Activated CD4-positive, alpha-beta T cell treated with anti-CD3 and anti-CD28 coated beads, Interleukin-2, amount 10 ng/mL, durations not matched to agents 24 days and 14 days (primary cell): ENCODE measurements at regions not wholly inside any gene's neighbourhood (a gene's known extent, or its start where the extent isn't known, plus 50 kb on each side); places are given as distances from the start of the nearest gene placed in this dataset.
"Not testable (repeated sequence)": the region's sequence is repeated elsewhere in the genome, so short reads cannot be mapped to it uniquely, and the experiment has no call there.

Source experiments
- DNase-seq: peaks from one replicate; pipeline ENCODE4 v3.0.0; 2022
- H3K27ac Mint-ChIP-seq: one replicate; pipeline ENCODE4 v1.8.0; 2022; ENCODE audit warnings: mild to moderate bottlenecking, mixed read lengths
- H3K27me3 Mint-ChIP-seq: one replicate; pipeline ENCODE4 v1.8.0; 2022; ENCODE audit warnings: mixed read lengths
- H3K36me3 Mint-ChIP-seq: one replicate; pipeline ENCODE4 v1.8.0; 2022; ENCODE audit warnings: low read depth, mild to moderate bottlenecking, mixed read lengths
- H3K4me1 Mint-ChIP-seq: one replicate; pipeline ENCODE4 v1.8.0; 2021; ENCODE audit warnings: mixed read lengths
- H3K4me3 Mint-ChIP-seq: one replicate; pipeline ENCODE4 v1.8.0; 2022; ENCODE audit warnings: mild to moderate bottlenecking, moderate library complexity, mixed read lengths
- H3K9me3 Mint-ChIP-seq: one replicate; pipeline ENCODE4 v1.8.0; 2021; ENCODE audit warnings: mixed read lengths
- intact Hi-C: fragments of 100-400 bp; cut with micrococcal nuclease; formaldehyde crosslinking; loops from one replicate; pipeline ENCODE4 v1.15.1; 2023

DNA sequence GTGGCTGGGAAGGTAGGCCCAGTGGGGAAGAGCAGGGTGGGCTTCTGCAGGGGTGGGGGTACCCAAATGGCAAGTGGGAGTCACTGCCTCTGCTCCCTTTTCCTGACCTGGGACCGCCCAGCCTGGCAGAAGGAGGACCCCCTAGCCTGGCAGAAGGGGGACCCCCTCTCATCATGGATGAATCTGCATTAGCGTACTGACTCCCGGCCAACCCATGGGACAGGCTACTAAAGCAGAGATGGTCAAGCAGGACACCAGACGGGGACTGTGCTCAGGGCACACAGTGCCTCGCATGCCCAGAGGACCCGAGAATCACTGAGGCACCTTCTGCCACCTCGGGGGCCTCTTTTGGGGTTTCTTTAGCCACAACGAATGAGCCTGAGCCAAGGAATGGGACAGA lies 577.5 kb downstream of the GLRX3 start:
- Mint-ChIP-seq H3K27me3 (no peaks in the 10 kb centered on the region), H3K36me3 (no peaks in the 10 kb centered on the region), H3K4me3 (no peak overlapping the region), H3K4me1 (no peaks in the 10 kb centered on the region), H3K9me3 (no peaks in the 10 kb centered on the region), H3K27ac (no peak overlapping the region)
- intact Hi-C loops, result no loop called here
- no peak for DNase-seq

DNA sequence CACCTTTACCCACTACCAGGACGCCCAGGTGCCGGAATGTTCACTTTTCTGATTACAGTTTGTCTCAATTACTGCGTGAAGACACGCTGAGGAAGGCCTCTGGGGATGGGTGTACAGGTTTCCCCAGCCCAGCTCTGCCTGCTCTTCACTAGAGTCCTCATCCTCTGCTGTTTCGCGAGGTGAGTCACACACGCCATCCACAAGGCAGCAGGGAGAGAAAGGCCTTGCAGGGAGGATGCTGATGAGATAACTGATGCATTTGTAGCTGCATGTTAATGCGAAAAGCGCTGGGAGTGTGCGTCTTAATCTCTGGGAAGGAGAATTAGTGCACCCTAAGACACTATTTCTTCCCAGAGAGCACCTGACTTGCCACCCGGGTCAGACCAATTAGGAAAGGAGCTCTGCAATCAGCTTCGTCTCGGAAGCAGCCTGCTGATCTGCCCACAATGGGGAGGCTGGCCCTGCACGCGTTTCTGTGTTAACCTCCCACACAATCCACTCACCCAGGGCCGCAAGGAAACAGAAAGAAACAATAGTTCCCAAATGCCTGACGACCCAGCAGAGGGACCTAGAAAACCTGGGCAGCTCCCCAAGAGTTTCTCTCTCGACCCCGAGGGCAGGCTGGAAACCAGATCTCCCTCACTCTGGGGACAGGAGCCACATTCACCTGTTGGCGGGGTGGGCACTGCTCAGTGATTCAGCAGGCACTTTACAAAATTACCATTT lies 578.7 kb downstream of the GLRX3 start:
- intact Hi-C loops, result no loop called here

DNA sequence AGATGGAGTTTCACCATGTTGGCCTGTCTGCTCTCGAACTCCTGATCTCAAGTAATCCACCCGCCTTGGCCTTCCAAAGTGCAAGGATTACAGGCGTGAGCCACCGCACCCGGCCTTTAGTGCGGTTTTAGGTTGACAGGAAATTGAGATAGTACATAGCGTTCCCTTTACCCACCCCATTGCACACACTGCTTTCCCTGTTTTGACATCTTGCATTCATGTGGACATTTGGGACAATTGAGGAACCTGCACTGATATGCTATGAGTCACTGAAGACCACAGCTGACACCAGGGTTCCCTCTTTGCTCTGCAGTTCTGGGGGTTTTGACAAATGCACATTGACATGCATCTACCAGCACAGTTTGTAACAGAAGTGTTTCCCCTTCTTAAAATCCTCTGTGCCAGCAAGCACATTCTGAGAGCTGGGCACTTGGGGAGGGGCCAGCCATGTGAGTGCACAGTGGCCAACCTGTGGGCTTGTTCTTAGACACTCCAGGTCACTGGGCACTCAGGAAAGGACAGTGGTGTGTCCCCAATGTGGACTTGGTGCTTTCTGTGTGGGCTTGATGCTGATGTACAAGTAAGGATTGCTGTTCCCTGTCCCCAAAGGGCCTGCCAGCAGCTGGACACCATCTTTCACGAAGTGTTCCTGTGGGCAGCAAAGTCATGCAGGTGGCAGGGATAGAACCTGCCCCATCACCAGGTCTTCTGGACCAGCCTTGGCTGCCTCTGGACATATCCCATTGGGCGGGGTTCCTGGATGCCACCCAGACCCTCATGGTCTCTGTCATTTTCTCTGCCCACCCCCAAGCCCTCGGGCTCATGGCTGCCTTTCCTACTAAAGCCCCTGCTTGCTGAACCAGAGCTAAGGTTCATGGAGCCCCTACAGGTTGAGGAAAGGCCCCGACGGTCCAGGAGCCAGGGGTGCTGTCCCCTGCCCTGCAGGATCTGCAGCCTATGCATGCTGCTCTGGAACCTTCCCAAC lies 579.8 kb downstream of the GLRX3 start:
- Mint-ChIP-seq H3K27me3 (no peaks in the 10 kb centered on the region), H3K36me3 (no peaks in the 10 kb centered on the region), H3K4me1 (no peaks in the 10 kb centered on the region), H3K9me3 (no peaks in the 10 kb centered on the region), H3K27ac (no peak overlapping the region), H3K4me3 (no peak overlapping the region)
- intact Hi-C loops, result no loop called here
- no peak for DNase-seq

More for the DNA sequence above, 578.7 kb downstream of the GLRX3 start:
- Mint-ChIP-seq H3K36me3 (no peaks in the 10 kb centered on the region), H3K9me3 (no peaks in the 10 kb centered on the region), H3K27ac (no peak overlapping the region), H3K27me3 (no peaks in the 10 kb centered on the region), H3K4me1 (no peaks in the 10 kb centered on the region), H3K4me3 (no peak overlapping the region)
- no peak for DNase-seq

DNA sequence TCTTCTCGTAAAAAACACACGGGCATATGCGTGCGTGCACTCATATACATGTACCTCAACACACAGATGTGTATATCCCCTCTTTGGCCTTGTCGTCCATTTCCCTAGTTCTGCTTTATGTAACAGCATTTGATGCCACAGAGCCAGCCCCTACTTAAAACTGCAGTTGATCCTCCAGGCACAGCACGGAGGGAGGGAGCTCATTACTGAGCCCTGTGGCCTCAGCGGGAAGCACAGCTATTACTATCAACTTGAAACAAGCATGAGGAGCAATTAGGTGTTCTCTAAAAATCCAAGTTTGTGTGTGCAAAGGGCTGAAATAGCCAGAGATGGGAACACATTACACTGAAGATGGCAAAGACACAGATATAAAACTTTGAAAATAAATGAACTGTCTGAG lies 580.9 kb downstream of the GLRX3 start:
- H3K9me3 Mint-ChIP-seq, result no peaks in the 10 kb centered on the region
- H3K27ac Mint-ChIP-seq, result no peak overlapping the region
- no peaks in the 10 kb centered on the region for H3K36me3 Mint-ChIP-seq
- H3K4me1 Mint-ChIP-seq, result no peaks in the 10 kb centered on the region
- H3K27me3 Mint-ChIP-seq, result no peaks in the 10 kb centered on the region
- intact Hi-C loops, result no loop called here
- no peak overlapping the region for H3K4me3 Mint-ChIP-seq
- DNase-seq, result no peak

DNA sequence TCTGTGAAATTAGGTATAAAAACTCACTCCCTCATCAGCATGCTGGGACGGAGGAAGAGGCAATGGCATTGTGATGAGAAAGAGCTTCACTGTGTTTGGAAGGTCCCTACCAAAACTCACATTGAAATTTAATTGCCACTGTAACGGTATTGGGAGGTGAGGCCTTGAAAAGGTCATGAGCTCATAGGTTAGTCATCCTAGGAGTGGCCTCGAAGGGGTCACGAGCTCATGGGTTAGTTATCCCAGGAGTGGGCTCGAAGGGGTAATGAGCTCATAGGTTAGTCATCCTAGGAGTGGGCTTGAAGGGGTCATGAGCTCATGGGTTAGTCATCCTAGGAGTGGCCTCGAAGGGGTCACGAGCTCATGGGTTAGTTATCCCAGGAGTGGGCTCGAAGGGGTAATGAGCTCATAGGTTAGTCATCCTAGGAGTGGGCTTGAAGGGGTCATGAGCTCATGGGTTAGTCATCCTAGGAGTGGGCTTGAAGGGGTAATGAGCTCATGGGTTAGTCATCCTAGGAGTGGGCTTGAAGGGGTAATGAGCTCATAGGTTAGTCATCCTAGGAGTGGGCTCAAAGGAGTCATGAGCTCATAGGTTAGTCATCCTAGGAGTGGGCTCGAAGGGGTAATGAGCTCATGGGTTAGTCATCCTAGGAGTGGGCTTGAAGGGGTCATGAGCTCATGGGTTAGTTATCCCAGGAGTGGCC lies 582.7 kb downstream of the GLRX3 start:
- H3K4me1 Mint-ChIP-seq, H3K4me3 Mint-ChIP-seq, intact Hi-C loops, DNase-seq, H3K36me3 Mint-ChIP-seq, H3K27me3 Mint-ChIP-seq, H3K9me3 Mint-ChIP-seq, H3K27ac Mint-ChIP-seq: not testable (repeated sequence)

DNA sequence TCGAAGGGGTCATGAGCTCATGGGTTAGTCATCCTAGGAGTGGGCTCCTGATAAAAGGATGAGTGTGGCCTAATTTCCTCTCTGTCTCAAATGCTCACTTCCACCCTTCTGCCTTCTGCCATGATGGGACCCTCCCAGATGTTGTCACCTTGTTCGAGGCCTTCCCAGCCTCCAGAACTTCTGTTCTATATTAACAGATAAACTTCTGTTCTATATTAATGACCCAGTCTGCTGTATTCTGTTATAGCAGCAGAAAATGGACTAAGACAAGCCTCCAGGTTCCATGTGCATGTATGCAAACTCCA lies 583.2 kb downstream of the GLRX3 start:
- no peak overlapping the region for H3K27ac Mint-ChIP-seq
- H3K36me3 Mint-ChIP-seq, result no peaks in the 10 kb centered on the region
- no peaks in the 10 kb centered on the region for H3K9me3 Mint-ChIP-seq
- no peaks in the 10 kb centered on the region for H3K4me1 Mint-ChIP-seq
- DNase-seq, result no peak
- intact Hi-C loops, result no loop called here
- no peak overlapping the region for H3K4me3 Mint-ChIP-seq
- no peaks in the 10 kb centered on the region for H3K27me3 Mint-ChIP-seq

DNA sequence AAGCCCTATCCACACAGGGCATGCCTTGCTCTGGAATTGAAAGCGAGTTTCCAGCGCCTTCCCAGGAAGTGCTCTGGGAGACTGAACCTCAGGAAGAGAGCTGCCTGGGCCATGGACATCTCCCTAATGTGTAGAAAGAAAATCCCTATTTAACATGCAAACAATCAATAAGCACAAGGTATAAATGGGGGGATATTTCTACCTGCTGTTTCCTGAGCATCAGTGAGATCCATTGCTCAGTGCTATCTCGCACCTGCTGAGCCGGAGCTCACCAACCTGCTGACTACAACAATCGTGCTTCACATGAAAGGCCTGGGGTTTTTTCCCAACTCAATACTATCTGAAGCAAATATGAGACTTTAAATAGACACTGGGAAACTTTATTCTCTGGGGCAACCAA lies 584.0 kb downstream of the GLRX3 start:
- Mint-ChIP-seq H3K27me3 (no peaks in the 10 kb centered on the region), H3K36me3 (no peaks in the 10 kb centered on the region), H3K4me3 (no peak overlapping the region)

DNA sequence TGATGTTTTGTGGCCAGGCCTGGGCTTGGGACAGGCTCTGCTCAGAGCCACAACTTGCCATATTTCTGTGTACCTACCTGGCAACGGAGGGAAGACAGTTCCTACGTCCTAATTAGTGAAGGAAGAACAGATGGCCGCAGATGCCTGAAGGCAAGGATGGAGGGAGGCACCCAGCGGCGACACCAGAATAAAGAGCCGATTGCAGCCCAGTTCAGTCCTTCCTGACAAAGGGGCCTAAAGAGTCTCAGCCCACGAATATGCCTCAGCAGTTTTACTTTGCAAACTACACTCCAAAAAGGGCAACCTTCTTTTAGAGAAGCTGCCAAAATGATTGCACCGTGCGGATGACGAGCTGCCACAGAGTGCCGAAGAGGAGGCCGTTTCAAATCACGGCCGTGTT lies 585.8 kb downstream of the GLRX3 start:
- no peaks in the 10 kb centered on the region for H3K27me3 Mint-ChIP-seq
- no peaks in the 10 kb centered on the region for H3K4me1 Mint-ChIP-seq
- H3K4me3 Mint-ChIP-seq, result no peak overlapping the region
- H3K9me3 Mint-ChIP-seq, result no peaks in the 10 kb centered on the region
- intact Hi-C loops, result no loop called here
- H3K27ac Mint-ChIP-seq, result no peak overlapping the region
- no peak for DNase-seq
- H3K36me3 Mint-ChIP-seq, result no peaks in the 10 kb centered on the region

More for the DNA sequence above, 584.0 kb downstream of the GLRX3 start:
- no peaks in the 10 kb centered on the region for H3K9me3 Mint-ChIP-seq
- intact Hi-C loops, result no loop called here
- H3K4me1 Mint-ChIP-seq, result no peaks in the 10 kb centered on the region
- H3K27ac Mint-ChIP-seq, result no peak overlapping the region
- DNase-seq, result no peak

DNA sequence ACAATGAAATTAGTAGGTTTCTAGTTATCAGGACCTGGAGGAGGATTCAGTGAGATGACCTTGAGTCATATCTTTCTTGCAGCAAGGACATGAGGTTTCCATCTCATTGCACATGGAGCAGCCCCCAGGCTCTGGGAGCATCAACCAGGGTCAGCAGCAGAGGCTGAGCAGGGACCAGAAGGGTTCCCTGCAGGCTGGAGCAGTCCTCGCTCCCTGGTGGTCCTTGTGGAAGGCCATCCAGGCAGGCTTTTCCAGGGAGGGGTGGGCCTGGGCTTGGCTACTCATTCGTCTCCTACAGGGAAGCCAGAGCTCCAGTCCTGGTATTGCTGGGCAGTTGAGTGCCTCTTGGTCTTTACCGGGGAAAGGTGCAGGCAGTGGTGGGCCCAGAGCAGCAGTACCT lies 587.5 kb downstream of the GLRX3 start:
- Mint-ChIP-seq H3K27ac (no peak overlapping the region), H3K27me3 (no peaks in the 10 kb centered on the region), H3K4me3 (no peak overlapping the region), H3K4me1 (no peaks in the 10 kb centered on the region), H3K9me3 (no peaks in the 10 kb centered on the region), H3K36me3 (no peaks in the 10 kb centered on the region)
- intact Hi-C loops, result no loop called here
- DNase-seq, result no peak

DNA sequence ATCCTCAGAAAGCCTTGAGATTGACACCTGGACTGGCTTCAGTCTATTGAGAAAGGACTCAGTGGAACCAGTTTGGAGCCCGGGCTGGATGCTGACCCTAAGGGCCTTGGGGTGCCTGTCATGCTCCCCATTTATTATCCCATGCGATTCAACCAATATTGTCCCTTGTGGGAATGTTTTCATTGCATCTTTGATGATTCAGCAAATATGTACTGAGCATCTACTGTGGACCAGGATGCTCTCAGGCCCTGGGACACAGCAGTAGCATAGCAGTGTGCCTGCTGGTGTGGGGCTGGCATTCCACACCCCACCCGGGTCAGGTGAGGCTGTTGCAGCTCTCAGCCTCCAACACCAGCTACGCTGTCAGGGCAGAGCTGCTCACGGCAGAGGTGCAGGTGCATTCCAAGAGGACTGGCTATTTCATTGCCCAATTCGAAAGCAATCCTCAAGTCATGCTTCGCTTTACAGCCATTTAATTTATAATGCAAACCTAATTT lies 586.0 kb downstream of the TCERG1L start:
- no peak for DNase-seq
- H3K27ac Mint-ChIP-seq, result no peak overlapping the region
- H3K36me3 Mint-ChIP-seq, result no peaks in the 10 kb centered on the region
- no peak overlapping the region for H3K4me3 Mint-ChIP-seq
- no peaks in the 10 kb centered on the region for H3K9me3 Mint-ChIP-seq
- intact Hi-C loops, result no loop called here
- no peaks in the 10 kb centered on the region for H3K27me3 Mint-ChIP-seq
- H3K4me1 Mint-ChIP-seq, result no peaks in the 10 kb centered on the region

DNA sequence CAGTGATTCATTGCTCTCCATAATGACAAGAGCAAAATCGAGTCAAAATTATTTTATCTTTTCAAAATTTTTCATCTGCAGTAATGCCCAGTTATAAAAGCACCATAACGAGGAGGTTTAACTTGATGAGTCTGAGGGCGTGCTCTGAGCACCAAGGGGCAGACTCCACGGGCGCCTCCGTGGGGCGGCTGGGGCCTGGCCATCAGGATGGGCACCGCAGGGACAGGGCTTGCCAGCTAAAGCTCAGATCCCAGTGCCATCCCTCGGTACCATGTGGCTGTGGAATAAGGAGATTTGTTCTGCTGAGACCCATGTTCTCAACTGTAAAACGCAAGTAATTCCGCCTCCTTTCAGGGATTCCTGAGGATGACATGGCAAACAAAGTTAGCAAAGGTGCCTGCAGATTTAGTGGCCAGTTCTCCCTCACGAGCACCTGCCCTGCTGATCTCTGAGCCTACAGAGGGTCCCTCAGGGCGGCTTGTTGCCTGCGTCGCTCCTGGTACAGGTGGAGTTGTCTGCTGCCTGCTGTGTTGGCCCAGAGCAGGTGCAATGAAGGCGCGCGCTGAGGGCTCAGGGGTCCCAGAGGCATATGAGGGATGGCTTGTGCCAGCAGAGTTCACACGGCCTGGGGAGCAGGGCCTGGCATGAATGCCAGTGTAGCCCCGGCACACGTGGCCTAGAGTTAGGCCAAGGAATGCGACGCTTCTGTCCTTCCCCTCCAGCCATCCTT lies 584.4 kb downstream of the TCERG1L start:
- no peak overlapping the region for H3K4me3 Mint-ChIP-seq
- H3K4me1 Mint-ChIP-seq, result no peaks in the 10 kb centered on the region
- H3K36me3 Mint-ChIP-seq, result no peaks in the 10 kb centered on the region
- H3K9me3 Mint-ChIP-seq, result no peaks in the 10 kb centered on the region
- H3K27me3 Mint-ChIP-seq, result no peaks in the 10 kb centered on the region
- DNase-seq, result no peak
- intact Hi-C loops, result no loop called here
- H3K27ac Mint-ChIP-seq, result no peak overlapping the region

DNA sequence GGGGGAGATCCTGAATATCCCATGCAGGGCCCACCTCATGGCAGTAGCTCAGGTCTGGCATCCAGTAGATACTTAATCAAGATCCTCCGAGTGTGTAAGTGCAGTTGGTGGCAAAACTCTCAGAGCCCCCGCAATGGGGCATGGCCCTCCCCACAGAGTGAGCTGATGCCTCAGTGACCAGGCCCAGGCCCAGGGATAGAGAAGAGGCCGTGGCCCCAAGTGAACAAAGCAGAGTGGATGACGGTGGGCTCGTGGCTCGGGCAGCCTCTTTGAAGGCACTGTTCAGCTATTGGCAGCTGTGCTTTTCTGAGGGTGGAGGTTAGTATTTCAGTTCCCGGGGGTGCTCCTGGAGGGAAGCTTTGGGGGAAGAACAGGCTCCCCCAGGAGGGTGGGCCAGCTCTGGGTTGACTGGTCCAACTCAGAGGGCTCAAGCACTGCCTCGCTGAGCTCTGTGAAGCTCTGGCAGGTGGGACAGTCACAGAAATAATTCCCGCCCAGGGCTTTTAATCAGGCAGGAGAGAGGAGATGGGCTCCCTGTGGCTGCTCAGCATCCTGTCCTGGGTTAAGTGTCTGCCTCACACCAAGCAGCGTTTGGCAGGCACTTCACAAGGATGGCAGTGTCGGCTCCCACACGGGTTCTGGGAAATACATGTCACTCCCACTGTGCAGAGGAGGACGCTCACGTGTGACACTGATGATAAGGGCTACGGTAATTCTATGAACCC lies 583.6 kb downstream of the TCERG1L start:
- intact Hi-C loops, result no loop called here
- Mint-ChIP-seq H3K27ac (no peak overlapping the region), H3K36me3 (no peaks in the 10 kb centered on the region), H3K9me3 (no peaks in the 10 kb centered on the region), H3K4me3 (no peak overlapping the region), H3K27me3 (no peaks in the 10 kb centered on the region), H3K4me1 (no peaks in the 10 kb centered on the region)
- DNase-seq, result no peak

DNA sequence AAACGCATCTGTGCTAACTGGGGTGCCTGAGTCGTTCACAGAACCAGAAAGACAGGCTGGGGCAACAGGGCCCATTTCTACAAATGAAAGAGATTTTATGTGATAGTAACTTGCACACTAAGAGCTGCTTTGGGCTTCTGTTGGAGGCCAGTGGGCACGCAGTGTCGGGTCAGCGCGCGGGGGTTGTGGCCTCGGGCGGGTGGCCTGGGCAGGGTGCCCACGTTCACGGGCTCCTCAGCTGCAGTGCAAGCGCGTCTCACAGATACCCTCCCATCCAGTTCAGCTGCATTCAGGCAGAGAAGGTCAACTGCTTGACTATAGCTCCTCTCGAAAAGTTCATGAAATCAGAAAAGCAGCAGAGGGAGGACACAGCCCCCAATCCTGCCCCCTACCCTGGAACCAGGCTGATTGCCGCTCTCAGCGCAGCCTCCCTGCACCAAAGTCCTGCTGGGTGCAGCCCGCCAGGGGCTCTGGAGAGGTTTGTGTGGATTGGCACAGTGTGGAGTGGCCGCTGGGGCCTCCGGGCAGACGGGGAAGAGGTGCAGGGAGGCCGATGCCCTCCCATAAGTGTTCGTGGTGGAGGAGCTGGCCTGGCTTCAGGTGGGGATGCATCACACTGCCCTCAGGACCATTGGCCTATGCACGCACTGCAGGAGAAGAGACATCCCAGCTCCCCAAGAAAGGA lies 582.8 kb downstream of the TCERG1L start:
- intact Hi-C loops, result no loop called here
- H3K27ac Mint-ChIP-seq, result no peak overlapping the region
- H3K9me3 Mint-ChIP-seq, result no peaks in the 10 kb centered on the region
- no peak for DNase-seq
- H3K27me3 Mint-ChIP-seq, result no peaks in the 10 kb centered on the region
- no peak overlapping the region for H3K4me3 Mint-ChIP-seq
- no peaks in the 10 kb centered on the region for H3K36me3 Mint-ChIP-seq
- no peaks in the 10 kb centered on the region for H3K4me1 Mint-ChIP-seq
